Cardiac fibroblast (primary cell): ENCODE measurements at regions not wholly inside any gene's neighbourhood (a gene's known extent, or its start where the extent isn't known, plus 50 kb on each side); places are given as distances from the start of the nearest gene placed in this dataset.

ENCODE experiments used
- DNase-seq, 2 donors: peaks; one replicate each; pipeline versions ENCODE4 v3.0.0 to v3.0.0-alpha.2; 2010; ENCODE audit warnings: low read depth in 2 of 2
- H3K4me3 ChIP-seq, 2 donors: replicated peaks in 1 of 2; 1 replicate in 1 of 2; 2 replicates in 1 of 2; pipeline ENCODE4 v1.5.1; 2011; ENCODE audit warnings: low read depth in 2 of 2, low read length in 2 of 2, mild to moderate bottlenecking in 2 of 2, moderate library complexity in 1 of 2
- TF ChIP-seq, protein P1 (sequence below): IDR thresholded peaks from one replicate; pipeline ENCODE4 v1.5.1; 2011; ENCODE audit warnings: low read depth, mild to moderate bottlenecking, low read length, inconsistent platforms

DNA sequence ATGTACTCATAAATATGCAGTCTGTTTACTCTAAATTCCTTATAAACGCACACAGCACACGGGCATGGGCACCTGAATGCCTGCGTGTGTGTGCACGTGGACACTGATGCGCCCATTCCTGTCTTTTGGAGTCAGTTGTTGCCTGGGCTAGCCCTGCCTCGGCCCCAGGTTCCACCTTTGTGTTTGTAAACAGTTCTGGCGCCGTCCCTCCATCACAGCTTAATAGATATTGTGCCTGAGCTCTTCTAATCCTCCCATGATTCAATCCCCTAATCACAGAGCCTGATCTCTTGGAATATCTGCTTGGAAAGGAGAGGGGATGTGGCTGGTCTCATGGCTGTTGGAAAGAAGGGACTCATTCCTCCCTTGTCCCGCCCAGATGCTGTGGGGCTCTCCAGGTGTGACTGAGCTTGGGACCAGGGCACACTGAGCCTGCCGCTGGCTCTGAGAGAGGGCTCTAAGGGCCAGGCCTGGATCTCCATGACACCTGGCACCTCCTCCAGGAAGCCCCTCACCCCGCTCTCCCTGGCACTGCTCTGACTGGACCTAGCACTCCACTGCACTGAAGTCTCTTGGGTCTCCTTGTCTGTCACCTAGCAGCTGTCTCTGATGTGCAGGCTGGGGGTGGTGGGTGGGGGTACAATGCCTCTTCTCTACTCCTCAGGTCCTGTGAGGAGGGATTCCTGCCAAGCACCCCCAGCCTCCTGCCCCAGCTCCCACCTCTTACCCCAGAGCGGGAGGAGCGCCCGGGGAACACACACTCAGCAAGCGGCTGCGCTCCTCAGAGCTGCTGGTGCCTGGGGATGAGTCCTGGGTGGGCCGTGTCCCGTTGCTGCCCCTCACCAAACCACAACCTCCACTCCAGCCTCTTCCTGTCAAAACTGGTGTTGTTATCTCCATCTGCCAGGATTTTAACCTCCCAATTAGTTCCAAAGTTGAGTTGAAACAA lies 181.3 kb downstream of the INHBB start:
- TF ChIP-seq, protein P1, sequence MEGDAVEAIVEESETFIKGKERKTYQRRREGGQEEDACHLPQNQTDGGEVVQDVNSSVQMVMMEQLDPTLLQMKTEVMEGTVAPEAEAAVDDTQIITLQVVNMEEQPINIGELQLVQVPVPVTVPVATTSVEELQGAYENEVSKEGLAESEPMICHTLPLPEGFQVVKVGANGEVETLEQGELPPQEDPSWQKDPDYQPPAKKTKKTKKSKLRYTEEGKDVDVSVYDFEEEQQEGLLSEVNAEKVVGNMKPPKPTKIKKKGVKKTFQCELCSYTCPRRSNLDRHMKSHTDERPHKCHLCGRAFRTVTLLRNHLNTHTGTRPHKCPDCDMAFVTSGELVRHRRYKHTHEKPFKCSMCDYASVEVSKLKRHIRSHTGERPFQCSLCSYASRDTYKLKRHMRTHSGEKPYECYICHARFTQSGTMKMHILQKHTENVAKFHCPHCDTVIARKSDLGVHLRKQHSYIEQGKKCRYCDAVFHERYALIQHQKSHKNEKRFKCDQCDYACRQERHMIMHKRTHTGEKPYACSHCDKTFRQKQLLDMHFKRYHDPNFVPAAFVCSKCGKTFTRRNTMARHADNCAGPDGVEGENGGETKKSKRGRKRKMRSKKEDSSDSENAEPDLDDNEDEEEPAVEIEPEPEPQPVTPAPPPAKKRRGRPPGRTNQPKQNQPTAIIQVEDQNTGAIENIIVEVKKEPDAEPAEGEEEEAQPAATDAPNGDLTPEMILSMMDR = no peak
- DNase-seq = no peak
- H3K4me3 ChIP-seq = no peak overlapping the region

DNA sequence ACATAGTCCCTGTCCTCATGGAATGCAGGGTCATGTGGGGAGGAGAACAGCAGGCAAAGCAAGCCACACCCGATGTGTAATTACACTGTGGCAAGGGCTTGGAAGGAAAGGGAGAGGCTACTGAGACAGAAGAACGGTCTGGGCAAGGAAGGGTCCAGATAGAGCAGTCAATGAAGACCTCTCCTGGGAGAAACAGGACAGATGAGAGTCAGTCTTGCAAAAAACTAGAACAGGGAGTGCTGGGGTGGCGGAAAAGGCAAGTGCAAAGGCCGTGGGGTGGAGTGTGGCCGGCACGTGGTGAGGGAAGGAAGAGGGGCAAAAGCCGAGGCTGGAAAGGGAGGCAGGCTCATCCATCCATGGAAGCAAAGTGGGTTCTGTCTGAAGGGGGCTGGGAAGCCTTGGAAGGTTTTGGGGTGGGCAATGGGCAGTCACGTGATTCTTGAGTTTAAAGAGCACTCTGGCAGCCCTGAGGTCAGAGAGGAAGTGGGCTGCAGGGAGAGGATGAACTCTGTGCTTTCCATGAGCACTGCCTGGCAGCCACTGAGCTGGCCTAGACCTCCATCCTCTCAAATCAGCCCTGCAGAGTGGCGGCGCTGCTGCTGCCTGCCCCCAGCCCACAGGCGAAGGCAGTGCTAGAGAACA lies 182.2 kb downstream of the INHBB start:
- TF ChIP-seq, protein P1 = no peak
- no peak overlapping the region for H3K4me3 ChIP-seq
- no peak for DNase-seq

DNA sequence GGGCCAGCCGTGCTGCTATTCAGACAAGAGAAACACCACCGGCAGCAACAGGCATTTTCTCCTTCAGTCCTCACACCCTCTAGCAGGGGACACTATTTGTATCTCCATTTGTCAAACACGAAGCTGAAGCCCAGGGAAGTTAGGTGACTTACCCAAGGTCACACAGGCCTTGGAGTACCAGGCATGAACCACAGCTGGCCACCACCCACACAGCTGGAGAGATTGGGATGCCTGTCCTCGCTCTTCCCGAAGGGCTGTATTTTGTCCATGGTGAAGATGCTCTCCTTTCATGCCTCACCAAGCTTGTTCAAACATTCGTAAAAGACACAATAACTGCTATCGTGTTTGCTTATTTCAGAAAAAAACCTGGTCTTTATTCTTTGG lies 182.7 kb downstream of the INHBB start:
- H3K4me3 ChIP-seq = no peak overlapping the region
- DNase-seq = no peak
- TF ChIP-seq, protein P1 = no peak

DNA sequence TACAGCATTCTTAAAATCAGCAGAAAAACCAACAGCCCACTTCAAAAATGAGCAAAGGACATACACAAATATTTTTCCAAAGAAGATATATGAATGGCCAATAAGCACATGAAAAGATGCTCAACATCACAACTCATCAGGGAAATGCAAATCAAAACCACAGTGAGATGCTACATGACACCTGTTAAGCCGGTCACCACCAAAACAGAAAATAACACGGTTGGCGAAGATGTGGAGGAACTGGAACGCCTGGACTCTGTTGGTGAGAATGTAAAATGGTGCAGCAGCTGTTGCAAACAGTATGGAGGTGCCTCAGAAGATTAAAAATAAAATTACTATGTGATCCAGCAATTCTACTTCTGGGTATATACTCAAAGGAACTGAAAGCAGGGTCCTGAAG lies 184.8 kb downstream of the INHBB start:
- DNase-seq = no peak
- no peak overlapping the region for H3K4me3 ChIP-seq
- TF ChIP-seq, protein P1 = no peak

DNA sequence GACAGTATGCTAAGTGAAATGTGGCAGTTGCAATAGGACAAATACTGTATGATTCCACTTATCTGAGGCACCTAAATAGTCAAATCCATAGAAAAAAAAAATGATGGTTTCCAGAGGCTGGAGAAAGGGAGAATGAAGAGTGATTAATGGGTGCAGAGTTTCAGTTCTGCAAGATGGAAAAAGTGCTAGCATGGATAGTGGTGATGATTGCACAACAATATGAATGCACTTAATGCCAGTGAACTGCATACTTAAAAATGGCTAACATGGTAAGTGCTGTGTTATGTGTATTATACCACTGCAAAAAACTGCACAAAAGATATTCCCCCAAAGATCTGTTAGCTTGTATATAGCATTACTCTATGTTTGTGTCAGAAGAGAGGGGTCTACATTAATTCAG lies 185.4 kb downstream of the INHBB start:
- TF ChIP-seq, protein P1 = no peak
- no peak overlapping the region for H3K4me3 ChIP-seq
- peak in 1 of 2 donors; percentile 54 for DNase-seq

DNA sequence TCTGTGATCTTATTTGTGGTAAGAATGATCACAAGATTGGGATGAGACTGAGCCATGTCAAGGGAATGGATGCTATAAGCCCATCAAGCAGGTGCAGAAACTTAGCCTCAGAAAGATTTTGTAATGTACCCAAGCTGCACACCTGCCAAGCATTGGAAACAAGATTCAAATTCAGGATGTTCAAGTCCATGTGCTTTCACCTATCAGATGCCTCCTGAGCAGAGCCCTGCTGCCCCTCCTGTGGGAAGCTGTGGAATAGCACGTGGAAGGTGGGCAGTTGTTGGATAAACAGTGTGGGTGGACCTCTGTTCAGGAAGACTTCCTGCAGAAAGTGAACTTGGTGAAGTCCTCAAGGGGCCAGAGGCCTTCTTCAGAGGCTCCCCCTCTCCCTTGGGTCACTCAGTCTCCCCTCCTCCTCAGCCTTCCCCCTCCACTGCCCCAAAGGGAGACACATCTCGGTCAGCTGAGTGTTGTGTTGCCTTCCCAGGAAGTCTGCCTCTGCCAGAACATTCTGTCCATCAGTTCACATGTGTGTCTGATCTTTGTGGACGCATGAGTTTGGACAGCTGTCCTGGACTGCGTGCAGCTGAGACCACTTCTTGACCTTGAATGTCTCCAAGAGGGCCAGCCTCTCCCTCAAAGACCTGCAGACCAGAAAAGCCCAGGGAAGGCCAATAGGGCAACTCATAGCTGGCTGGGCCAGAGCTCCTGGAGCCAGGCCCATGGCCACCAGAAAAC lies 186.1 kb downstream of the INHBB start:
- TF ChIP-seq, protein P1 = no peak
- DNase-seq = peak; percentile 44 to 64
- no peak overlapping the region for H3K4me3 ChIP-seq
